Ovary (tissue), 3 donors: ENCODE measurements at regions not wholly inside any gene's neighbourhood (a gene's known extent, or its start where the extent isn't known, plus 50 kb on each side); places are given as distances from the start of the nearest gene placed in this dataset.
"Not testable (repeated sequence)": the region's sequence is repeated elsewhere in the genome, so short reads cannot be mapped to it uniquely, and the experiment has no call there.

Experiments
- CTCF ChIP-seq, 3 donors: fragments of 450-650 bp in 2 of 3; fragments of 200-600 bp in 1 of 3; IDR thresholded peaks; one replicate each; pipeline versions ENCODE4 v1.5.1 to v1.8.0; 2016 to 2022; ENCODE audit warnings: antibody characterized with exemption in 3 of 3, mild to moderate bottlenecking in 1 of 3
- EP300 ChIP-seq: sonication (generic); formaldehyde crosslinking; IDR thresholded peaks from one replicate; pipeline ENCODE4 v1.6.1; 2017; ENCODE audit warnings: antibody characterized with exemption
- POLR2A ChIP-seq: fragments of 450-650 bp; IDR thresholded peaks from one replicate; pipeline ENCODE4 v1.6.1; 2017; ENCODE audit warnings: antibody characterized with exemption, mild to moderate bottlenecking, moderate library complexity
- donor health status: DM: no; HTN: no; CAD: no.

GRCh38 chr14:105653921-105654320, 127.5 kb downstream of the TMEM121 start:
- not testable (repeated sequence) for TF ChIP-seq CTCF (IDR thresholded peaks at IDR 0.05); POLR2A; EP300
